HCT116 (cell line): ENCODE measurements at regions not wholly inside any gene's neighbourhood (a gene's known extent, or its start where the extent isn't known, plus 50 kb on each side); places are given as distances from the start of the nearest gene placed in this dataset.

Experiments
- CEBPB ChIP-seq: IDR thresholded peaks from 2 replicates; pipeline ENCODE4 v1.6.1; 2012; ENCODE audit warnings: low read depth
- EZH2 ChIP-seq: fragments of 200-600 bp; sonication (generic); IDR thresholded peaks from 2 replicates; pipeline ENCODE4 v1.6.1; 2017; ENCODE audit warnings: antibody characterized with exemption, mixed run types
- POLR2AphosphoS5 ChIP-seq: IDR thresholded peaks from 2 replicates; pipeline ENCODE4 v1.6.1; 2011; ENCODE audit warnings: mild to moderate bottlenecking, low read depth, low read length, moderate library complexity
- SP1 ChIP-seq: IDR thresholded peaks from 2 replicates; pipeline ENCODE4 v1.6.1; 2012; ENCODE audit warnings: low read depth
- ZNF274 ChIP-seq: fragments of 200-500 bp; sonication (Bioruptor generic); IDR thresholded peaks from 2 replicates; pipeline ENCODE4 v1.6.1; 2014; ENCODE audit warnings: mild to moderate bottlenecking, low read depth, low read length, inconsistent platforms
- TF ChIP-seq, protein P1 (sequence below): IDR thresholded peaks from 2 replicates; pipeline ENCODE4 v1.6.1; 2012
- TF ChIP-seq, protein P2 (sequence below), 3 experiments: fragments of 200-600 bp in 1 of 3; sonication (generic) in 1 of 3; IDR thresholded peaks in 2 of 3; conservative IDR thresholded peaks in 1 of 3; 2 replicates each; pipeline ENCODE4 v1.5.1; 2012 to 2017; ENCODE audit warnings: low read depth in 2 of 3, low read length in 2 of 3, antibody characterized with exemption in 1 of 3, borderline replicate concordance in 1 of 3, control low read depth in 1 of 3, mild to moderate bottlenecking in 1 of 3, mixed read lengths in 1 of 3, mixed run types in 1 of 3, moderate library complexity in 1 of 3; ENCODE audit not compliant: insufficient read depth in 1 of 3

DNA sequence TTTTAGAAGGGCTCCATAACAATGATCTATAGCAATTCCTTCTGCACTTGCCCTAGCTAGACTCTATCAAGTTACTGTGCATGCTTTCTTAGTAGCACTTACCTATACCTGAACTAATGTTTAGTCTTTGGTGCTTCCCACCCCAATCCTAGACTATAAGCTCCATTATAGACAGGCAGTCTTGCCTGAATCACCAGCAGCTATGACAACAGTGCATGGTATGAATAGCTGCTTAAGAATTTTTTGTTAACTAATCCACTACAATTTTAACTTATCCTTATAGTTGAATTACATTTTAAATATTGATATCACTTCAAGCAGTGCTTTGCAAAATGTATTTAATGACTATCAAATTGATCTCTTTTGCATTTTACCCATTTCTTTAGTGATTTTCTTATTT, 164.3 kb downstream of the RPS12 start:
- TF ChIP-seq SP1, result no peak
- TF ChIP-seq POLR2AphosphoS5, result no peak
- TF ChIP-seq CEBPB, result no peak
- TF ChIP-seq, protein P1, sequence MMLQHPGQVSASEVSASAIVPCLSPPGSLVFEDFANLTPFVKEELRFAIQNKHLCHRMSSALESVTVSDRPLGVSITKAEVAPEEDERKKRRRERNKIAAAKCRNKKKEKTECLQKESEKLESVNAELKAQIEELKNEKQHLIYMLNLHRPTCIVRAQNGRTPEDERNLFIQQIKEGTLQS, result no peak
- no peak for TF ChIP-seq ZNF274
- no peak for TF ChIP-seq EZH2
- TF ChIP-seq, protein P2, sequence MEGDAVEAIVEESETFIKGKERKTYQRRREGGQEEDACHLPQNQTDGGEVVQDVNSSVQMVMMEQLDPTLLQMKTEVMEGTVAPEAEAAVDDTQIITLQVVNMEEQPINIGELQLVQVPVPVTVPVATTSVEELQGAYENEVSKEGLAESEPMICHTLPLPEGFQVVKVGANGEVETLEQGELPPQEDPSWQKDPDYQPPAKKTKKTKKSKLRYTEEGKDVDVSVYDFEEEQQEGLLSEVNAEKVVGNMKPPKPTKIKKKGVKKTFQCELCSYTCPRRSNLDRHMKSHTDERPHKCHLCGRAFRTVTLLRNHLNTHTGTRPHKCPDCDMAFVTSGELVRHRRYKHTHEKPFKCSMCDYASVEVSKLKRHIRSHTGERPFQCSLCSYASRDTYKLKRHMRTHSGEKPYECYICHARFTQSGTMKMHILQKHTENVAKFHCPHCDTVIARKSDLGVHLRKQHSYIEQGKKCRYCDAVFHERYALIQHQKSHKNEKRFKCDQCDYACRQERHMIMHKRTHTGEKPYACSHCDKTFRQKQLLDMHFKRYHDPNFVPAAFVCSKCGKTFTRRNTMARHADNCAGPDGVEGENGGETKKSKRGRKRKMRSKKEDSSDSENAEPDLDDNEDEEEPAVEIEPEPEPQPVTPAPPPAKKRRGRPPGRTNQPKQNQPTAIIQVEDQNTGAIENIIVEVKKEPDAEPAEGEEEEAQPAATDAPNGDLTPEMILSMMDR (IDR thresholded peaks at IDR 0.05 in 2 of 3, conservative IDR thresholded peaks at IDR 0.05 in 1 of 3; ENCODE audit: borderline replicate concordance in 1 of 3, insufficient read depth in 1 of 3, low read depth in 2 of 3, low read length in 2 of 3), result no peak
